Bronchial epithelial cell (primary cell): ENCODE measurements at regions not wholly inside any gene's neighbourhood (a gene's known extent, or its start where the extent isn't known, plus 50 kb on each side); places are given as distances from the start of the nearest gene placed in this dataset.
A peak's percentile ranks its signal among the peaks of the same experiment; 100 is the strongest.

ENCODE experiments used
- DNase-seq: peaks from one replicate; pipeline ENCODE4 v3.0.0-alpha.2; 2010; ENCODE audit warnings: low read depth
- FAIRE-seq: peaks from 2 replicates; lab custom pipeline; 2011; peaks lifted over from hg19 to GRCh38; lab: Jason Lieb, UNC
- H3K27me3 ChIP-seq: 2 replicates; pipeline ENCODE4 v1.5.1; 2011; ENCODE audit warnings: low read length; ENCODE audit not compliant: control insufficient read depth, insufficient read depth
- H3K36me3 ChIP-seq: 2 replicates; pipeline ENCODE4 v1.5.1; 2011; ENCODE audit warnings: low read length; ENCODE audit not compliant: control insufficient read depth, insufficient read depth
- H3K4me3 ChIP-seq: 2 replicates; pipeline ENCODE4 v1.5.1; 2011; ENCODE audit warnings: mild to moderate bottlenecking, low read depth, low read length, control low read depth
- TF ChIP-seq, protein P1 (sequence below): IDR thresholded peaks from 2 replicates; pipeline ENCODE4 v1.5.1; 2011; ENCODE audit warnings: mild to moderate bottlenecking, moderate library complexity, low read length, control low read depth, inconsistent platforms; ENCODE audit not compliant: insufficient read depth, severe bottlenecking

DNA sequence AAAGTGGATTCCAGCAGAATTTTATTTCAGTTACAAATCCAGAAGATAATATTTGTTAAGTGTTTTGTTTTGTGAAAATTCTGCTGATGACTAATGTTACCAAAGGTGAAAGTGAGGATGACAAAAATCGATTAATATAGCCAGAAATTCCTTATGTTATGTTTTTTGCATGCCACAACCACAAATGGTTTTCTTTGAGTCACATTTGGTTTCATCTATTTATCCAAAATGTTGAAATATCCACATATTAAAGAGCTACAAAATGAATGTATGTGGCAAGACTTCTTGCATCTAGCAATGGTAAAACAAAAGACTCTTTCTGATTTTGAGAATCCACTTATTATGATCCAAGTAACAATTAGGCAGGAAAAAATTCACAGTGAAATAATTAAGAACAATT lies 150.1 kb upstream of the LRRC4C start:
- H3K27me3 ChIP-seq, result no peaks in the 10 kb centered on the region
- H3K4me3 ChIP-seq, result no peak overlapping the region
- DNase-seq (no peak), FAIRE-seq (no peak)
- TF ChIP-seq, protein P1, sequence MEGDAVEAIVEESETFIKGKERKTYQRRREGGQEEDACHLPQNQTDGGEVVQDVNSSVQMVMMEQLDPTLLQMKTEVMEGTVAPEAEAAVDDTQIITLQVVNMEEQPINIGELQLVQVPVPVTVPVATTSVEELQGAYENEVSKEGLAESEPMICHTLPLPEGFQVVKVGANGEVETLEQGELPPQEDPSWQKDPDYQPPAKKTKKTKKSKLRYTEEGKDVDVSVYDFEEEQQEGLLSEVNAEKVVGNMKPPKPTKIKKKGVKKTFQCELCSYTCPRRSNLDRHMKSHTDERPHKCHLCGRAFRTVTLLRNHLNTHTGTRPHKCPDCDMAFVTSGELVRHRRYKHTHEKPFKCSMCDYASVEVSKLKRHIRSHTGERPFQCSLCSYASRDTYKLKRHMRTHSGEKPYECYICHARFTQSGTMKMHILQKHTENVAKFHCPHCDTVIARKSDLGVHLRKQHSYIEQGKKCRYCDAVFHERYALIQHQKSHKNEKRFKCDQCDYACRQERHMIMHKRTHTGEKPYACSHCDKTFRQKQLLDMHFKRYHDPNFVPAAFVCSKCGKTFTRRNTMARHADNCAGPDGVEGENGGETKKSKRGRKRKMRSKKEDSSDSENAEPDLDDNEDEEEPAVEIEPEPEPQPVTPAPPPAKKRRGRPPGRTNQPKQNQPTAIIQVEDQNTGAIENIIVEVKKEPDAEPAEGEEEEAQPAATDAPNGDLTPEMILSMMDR, result no peak
- no peaks in the 10 kb centered on the region for H3K36me3 ChIP-seq

DNA sequence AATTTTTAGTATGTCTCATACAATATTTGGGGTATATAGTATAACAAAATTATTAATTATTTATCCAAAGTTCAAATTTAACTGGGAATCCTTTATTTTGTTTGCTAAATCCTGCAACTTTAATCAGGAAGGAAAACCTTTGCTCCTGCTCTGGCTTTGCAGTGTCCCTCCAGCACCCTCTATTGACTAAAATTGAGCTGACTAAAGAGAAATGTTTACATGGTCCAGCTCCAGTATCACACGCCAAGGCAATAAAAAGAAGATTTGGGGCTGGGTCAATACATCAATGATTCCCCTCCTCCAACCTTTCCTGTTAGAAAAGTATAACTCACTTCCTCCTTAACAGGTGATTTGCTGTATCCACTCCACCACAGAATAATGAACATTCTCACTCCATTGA lies 153.0 kb upstream of the LRRC4C start:
- TF ChIP-seq, protein P1, result no peak
- peak; percentile 0 for DNase-seq
- Histone ChIP-seq H3K27me3 (no peaks in the 10 kb centered on the region), H3K36me3 (no peaks in the 10 kb centered on the region), H3K4me3 (no peak overlapping the region)
- no peak for FAIRE-seq

DNA sequence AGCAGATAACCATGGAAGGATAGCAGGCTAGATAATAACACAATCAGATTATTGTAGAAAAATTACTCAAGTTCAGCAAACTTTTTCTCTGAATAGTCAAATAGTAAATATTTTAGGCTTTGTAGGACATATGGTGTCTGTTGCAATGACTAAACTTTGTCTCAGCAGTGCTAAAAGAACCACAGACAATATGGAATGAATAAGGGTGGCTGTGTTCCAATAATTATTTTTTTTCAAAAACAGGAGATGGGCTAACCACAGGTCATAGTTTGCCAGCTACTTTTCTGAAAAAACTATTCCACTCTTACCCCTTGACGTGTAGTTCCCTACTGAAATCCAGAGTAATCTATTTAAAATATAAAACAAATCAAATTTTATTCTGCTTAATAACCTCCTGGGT lies 153.9 kb upstream of the LRRC4C start:
- DNase-seq (no peak), FAIRE-seq (no peak)
- Histone ChIP-seq H3K4me3 (no peak overlapping the region), H3K27me3 (no peaks in the 10 kb centered on the region), H3K36me3 (no peaks in the 10 kb centered on the region)
- TF ChIP-seq, protein P1, result no peak

DNA sequence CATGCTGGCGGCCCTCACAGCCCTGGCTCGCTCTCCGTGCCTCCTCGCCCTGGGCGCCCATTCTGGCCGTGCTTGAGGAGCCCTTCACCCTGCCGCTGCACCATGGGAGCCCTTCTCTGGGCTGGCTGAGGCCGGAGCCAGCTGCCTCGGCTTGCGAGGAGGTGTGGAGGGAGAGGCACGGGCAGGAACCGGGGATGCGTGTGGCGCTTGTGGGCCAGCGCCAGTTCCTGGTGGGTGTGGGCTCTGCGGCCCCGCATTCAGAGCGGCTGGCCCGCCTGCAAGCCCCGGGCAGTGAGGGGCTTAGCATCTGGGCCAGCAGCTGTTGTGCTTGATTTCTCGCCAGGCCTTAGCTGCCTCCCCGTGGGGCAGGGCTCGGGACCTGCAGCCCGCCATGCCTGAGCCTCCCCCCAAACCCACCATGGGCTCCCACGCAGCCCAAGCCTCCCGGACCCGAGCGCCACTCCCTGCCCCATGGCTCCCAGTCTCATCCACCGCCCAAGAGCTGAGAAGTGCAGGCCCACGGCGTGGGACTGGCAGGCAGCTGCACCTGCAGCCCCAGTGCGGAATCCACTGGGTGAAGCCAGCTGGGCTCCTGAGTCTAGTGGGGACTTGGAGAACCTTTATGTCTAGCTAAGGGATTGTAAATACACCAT lies 163.4 kb upstream of the LRRC4C start:
- no peaks in the 10 kb centered on the region for H3K36me3 ChIP-seq
- H3K4me3 ChIP-seq, result no peak overlapping the region
- TF ChIP-seq, protein P1, result no peak
- H3K27me3 ChIP-seq, result no peaks in the 10 kb centered on the region
- FAIRE-seq (no peak), DNase-seq (no peak)

DNA sequence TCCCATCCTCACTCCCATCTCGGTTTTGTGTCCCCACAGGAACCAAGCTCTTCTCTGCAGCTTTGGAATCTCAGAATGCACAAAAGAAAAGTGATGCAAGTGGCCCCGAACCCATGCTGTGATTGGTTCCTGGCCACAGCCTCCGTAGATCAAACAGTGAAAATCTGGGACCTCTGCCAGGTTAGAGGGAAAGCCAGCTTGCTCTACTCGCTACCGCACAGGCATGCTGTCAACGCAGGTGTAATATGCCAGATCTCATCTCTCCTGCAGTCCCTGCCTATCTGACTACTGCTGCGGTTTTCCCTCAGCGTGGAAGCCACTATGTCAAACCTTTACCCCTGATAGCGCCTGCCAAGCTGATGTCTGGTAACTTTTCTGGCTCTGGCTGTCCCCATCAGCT lies 200.5 kb upstream of the LRRC4C start:
- Histone ChIP-seq H3K27me3 (no peaks in the 10 kb centered on the region), H3K4me3 (no peak overlapping the region), H3K36me3 (no peaks in the 10 kb centered on the region)
- FAIRE-seq, result no peak
- TF ChIP-seq, protein P1, result no peak
- DNase-seq, result no peak

DNA sequence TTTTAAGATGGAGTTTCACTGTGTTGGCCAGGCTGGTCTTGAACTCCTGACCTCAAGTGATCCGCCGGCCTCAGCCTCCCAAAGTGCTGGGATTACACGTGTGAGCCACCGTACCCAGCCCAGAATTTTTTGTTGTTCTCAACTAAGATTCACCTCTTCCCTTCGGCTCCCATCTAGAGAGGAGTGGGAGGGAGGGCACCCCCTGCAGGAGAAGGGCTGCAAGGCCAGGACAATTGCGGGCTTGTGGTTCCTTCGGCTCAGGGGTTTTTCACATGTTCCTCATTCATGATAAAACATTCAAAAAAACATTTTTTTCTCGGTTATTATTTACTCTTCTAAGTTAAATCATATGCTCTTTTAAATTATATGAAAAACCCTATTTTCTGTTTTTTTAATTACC lies 201.1 kb upstream of the LRRC4C start:
- DNase-seq, result no peak
- FAIRE-seq, result no peak
- TF ChIP-seq, protein P1, result no peak
- no peak overlapping the region for H3K4me3 ChIP-seq
- H3K27me3 ChIP-seq, result no peaks in the 10 kb centered on the region
- no peaks in the 10 kb centered on the region for H3K36me3 ChIP-seq
